ENCODE measurements at regions not wholly inside any gene's neighbourhood (a gene's known extent, or its start where the extent isn't known, plus 50 kb on each side); places are given as distances from the start of the nearest gene placed in this dataset.

DNA sequence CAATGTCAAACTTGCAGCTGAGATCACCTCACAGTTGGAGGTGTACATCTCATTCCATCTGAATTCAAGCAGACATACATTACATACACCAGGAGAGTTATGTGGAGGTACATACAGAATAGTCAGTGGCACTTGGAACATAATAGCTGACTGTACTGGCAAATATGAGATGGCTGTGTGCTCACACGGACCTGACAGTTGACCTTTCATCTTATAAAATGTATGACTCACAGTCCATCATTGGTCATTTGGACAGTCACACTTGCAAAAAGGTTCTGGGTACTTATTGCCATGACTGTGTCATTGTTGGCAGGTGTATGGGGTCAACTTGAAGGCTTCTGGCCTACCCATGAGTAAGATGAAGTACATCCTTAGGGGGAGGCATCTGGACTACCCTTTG, 88.6 kb upstream of the WDR1 start:
- ATAC-seq (ENCODE audit: low FRiP score) (no peak), DNase-seq (ENCODE audit: low spot score) (no peak)
- no peak for TF ChIP-seq CTCF (IDR thresholded peaks at IDR 0.05)

- no peak for TF ChIP-seq CTCF (IDR thresholded peaks at IDR 0.05)
- DNase-seq (ENCODE audit: low spot score) (no peak), ATAC-seq (ENCODE audit: low FRiP score) (no peak)
Observed at GRCh38 chr4:10204401-10205058, 87.9 kb upstream of the WDR1 start.

DNA sequence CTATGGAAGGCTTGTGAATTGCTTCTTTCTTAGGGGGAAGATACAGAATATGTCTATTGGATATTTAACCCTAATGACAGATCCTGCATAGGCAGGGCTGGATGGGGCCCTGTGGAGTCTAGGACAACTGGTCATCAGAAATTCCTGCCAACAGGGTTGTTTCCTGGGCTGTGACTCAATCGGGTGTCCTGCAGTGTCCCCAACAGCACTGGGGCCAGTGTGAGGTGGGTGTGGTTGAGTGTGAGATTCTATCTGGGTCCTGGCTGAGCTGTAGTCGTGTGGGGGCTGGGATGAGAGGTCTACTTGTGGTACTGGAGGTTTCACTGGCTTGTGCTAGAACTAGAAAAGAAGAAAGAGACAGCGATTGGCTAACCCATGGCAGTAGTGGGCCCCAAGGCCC, 87.3 kb upstream of the WDR1 start:
- DNase-seq (ENCODE audit: low spot score) (no peak), ATAC-seq (ENCODE audit: low FRiP score) (no peak)
- no peak for TF ChIP-seq CTCF (IDR thresholded peaks at IDR 0.05)

DNA sequence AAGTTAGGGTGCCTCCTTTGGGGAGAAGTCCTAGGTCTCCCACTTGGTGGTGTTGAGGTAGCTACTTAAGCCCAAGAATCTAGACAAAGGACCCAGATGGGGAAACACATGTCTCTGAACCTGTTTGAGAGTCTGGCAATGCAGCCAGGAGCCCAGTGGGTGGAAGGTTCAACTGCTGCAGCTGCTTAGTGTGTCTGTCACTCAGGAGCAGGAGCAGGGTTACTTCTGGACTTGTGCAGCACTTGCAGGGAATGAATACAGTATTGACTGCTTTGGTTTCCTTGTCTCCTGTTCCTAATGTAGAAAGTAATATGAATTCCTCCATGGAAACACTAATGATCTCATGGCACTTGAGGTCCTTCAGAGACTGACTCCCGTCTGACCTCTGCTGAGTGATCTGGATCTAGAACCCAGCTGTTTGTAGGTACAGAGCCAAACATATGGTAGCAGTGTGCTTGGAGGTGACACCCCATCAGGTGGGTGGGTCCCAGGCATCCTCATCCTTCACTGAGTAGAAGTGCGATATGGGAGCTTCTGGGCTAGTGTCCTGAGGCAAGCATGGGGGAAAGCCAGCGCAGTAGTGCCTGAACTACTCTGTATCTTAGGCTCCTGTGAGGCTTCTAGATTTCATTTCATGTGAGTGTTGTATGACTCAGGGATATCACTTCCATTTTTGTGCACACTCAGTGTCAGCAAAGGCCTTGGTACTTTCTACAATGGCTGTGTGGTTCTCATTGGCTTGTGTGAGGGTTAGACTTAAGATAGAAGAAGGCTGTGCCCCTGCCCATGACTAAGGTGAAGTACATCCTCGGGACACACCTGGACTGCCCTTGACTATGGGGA, 85.0 kb upstream of the WDR1 start:
- ATAC-seq (ENCODE audit: low FRiP score) (no peak), DNase-seq (ENCODE audit: low spot score) (no peak)
- TF ChIP-seq CTCF (IDR thresholded peaks at IDR 0.05), result no peak

DNA sequence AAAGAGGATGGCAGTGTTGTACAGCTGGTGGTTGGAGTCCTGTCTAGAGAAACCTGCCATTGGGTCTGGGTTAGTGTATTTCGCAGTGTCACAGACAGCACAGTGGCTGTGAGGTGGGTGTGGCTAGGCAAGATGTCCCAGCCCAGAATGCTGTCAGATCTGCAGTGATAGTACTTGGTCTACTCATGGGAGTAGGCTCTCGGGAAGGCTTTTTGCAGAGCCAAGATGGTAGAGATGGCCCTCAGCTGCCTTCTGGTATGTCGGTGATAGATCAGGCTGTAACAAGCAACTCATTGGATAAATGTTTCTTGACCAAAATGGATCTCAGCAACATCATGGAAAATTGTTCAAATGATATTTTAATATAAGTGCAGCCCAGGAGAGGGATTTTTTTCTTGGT, 84.3 kb upstream of the WDR1 start:
- TF ChIP-seq CTCF (IDR thresholded peaks at IDR 0.05), result no peak
- DNase-seq (ENCODE audit: low spot score), result no peak
- no peak for ATAC-seq (ENCODE audit: low FRiP score)

DNA sequence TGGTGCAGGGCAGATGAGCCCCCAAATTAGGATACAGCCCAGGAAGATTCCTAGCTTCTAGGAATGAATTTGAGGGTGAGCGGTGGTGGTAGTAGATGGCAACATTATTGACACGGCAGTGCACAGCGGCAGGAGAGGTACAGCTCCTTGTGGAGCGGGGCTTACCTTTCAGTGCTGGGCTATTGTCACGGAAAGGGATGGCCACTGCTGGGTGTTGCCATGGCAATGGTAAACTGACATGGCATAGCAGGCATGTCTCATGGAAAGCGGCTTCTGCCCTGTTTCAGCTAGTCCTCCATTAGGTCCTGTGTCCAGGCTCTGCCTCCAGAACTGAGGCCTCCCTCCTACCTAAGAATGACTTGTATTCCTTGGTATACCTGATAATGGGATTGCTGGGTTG, 81.8 kb upstream of the WDR1 start:
- ATAC-seq (ENCODE audit: low FRiP score), result no peak
- no peak for TF ChIP-seq CTCF (IDR thresholded peaks at IDR 0.05)

DNA sequence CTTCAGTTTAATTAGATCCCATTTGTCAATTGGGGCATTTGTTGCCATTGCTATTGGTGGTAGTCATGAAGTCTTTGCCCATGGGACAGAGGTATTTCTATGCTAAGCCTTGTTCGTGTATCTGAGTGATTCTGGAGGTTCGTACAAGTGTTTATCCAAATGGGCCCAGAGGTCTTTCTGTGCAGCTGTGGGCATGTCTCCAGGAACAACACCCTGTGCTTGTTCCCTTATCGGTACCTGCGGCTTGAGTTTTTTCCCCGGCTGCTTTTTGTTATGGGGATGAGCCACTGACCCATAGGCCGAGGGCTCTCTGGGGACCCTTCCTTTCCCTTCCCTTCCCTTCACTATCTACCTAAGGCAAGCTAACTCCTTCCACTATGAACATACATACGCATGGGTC, 81.4 kb upstream of the WDR1 start:
- DNase-seq (ENCODE audit: low spot score) (no peak), ATAC-seq (ENCODE audit: low FRiP score) (no peak)
- TF ChIP-seq CTCF (IDR thresholded peaks at IDR 0.05), result no peak

More for the DNA sequence above, 81.8 kb upstream of the WDR1 start:
- DNase-seq (ENCODE audit: low spot score), result no peak

Measured in omental fat pad (tissue), 3 donors.